ENCODE measurements at regions not wholly inside any gene's neighbourhood (a gene's known extent, or its start where the extent isn't known, plus 50 kb on each side); places are given as distances from the start of the nearest gene placed in this dataset.

DNA sequence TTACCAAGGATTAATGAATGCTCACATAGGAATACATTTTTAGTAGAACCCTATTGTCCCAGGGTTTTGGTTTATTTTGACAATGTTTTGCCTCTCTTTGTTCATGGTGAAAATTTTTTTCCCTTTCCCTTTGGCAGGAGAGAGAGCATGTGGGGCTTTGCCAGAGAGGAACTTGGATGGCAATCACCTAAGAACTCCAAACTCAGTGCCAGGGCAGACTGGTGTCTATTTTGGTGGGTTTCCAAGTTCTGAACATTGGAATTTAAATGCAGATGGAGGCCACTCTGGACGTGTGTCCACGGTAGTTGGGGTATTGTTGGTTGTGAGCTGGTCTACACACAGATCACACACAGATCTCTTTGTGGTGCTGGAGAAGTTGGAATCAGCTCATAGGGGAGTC is 2091.1 kb upstream of the PIK3C3 start:
- no peak for DNase-seq (ENCODE audit: low spot score)

DNA sequence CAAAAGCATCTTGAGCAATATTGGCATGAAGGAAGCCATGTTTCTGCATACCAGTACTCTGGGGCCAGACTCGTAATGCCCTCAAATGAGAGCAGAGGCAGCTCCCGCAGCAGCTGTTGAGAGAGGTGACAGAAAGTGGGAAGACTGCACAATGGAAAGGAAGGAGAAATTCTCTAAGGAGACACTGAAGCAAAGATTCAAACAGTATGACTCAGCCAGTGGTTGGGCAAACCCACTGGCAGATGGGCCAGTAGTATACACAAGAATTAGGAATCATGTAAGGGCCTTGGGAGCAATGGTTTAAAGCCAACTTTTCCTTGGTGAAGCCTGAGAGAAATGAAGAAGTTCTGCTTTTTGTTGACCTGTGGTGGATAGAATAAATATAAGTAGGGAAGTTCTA is 2092.7 kb upstream of the PIK3C3 start:
- no peak for DNase-seq (ENCODE audit: low spot score)

DNA sequence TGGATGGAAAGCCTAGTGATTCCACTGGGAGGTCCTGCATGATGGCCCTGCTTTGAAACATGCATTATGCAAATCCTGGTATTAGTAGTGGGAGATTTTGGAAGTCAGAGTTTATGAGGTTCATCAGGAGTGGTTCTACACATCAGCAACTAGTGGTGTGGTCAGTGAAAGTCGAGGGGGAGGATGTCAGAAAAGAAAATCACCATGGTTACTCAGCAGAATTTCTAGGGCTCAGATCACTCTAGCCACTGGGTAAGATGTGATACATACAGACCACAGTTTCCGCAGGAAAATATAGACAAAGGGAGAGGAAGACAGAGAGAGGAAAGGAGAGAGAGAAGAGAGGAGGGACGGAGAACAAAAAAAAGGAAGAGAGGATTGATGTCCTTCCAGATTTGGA is 2100.7 kb upstream of the PIK3C3 start:
- no peak for DNase-seq (ENCODE audit: low spot score)

DNA sequence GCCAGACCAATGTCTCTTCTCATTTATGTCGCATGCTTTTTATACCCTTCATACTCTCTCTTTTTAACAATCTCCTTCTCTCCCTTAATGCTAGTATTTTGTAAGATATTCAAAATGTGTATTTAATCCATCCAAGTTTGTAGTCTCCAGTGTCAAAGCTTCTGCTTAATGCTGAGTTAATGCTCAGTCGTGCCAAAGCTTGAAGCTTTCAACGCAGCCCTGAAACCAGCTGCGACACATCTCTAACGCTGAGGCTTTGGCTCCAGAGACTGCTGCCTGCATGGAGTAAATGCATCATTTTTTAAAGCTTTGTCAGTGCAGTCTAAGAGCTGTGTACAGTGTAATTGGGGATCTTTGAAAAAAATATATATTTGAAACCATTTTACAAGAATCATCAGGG is 2108.8 kb upstream of the PIK3C3 start:
- DNase-seq (ENCODE audit: low spot score), result no peak

DNA sequence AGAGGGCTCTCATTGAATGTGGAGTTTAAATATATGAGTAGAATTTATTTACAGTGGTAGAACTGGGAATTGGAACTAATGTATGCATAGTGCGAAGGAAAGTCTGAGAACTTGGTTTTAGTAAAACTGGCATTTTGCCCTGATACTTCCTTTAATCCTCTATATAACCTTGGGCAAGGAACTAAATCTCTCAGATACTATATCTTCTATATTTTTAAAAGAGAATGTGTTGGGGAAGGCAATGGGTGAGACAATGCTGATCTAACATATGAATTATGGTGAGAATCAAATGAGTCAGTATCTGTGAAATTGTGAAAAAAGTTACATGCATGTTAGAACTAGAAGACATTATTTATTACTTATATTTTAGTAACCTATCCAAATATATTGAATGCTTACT is 2109.4 kb upstream of the PIK3C3 start:
- DNase-seq (ENCODE audit: low spot score), result no peak

DNA sequence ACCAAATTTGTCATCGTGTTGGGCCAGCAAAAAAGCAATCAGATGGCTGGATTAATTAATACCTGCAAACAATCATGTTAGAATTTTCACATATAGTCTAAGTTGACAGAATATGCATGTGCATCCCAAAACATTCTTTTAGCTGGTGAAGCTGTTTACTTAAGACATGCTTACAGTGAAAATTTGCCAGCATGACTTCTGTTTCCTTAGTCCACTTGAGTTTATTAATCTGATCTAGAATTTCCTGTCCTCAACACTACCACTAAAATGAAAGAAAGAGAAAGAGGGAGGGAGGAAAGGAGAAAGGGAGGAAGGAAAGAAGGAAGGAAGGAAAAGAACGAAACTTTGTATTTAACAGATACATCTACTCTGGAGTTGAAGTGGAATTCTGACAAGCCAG is 2109.9 kb upstream of the PIK3C3 start:
- no peak for DNase-seq (ENCODE audit: low spot score)

DNA sequence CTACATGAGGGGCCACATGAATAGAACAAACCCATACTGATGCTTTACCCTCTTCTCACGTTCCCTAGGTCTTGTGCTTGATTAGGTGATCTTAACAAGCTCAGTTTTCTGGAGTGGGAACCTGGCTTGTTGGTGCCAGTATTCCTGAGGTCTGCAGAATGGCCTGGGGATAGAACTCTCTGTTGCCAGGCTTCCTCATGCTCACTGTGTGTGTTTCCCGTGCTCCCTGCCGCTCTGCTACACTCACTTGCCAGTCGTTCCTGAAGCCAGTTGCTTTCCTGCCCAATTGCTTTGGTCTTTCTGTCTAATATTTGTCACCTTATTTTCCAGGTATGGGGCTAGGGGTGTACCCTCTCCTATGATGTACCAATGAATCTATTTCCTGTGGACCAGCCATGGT is 2111.5 kb upstream of the PIK3C3 start:
- no peak for DNase-seq (ENCODE audit: low spot score)

DNA sequence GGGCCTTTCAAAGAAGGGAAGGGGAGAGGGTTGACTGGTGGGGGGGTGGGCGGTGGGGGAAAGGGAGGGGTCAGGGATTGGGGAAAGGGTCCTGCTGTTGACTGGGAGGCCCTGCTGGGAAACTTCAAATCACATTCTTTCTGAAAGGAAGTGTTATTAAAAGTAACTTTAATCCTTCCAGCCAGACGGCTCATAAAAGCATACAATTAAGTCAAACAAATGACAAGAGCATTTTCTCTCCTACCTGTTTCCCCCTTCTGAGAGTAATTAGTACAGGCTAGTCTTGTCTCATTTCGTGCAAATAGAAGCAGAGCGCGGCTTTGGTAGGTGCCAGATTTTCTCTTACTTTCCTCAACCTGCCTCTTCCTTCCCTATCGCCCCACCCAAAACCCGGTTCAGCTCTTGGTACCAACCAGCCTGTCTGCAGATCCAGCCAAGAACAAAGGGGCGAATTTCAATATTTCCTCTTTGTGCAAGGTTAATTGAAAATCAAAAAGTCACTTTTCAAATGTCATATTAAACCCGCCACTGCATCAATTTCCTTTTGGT is 2112.6 kb upstream of the PIK3C3 start:
- DNase-seq (ENCODE audit: low spot score), result no peak

DNA sequence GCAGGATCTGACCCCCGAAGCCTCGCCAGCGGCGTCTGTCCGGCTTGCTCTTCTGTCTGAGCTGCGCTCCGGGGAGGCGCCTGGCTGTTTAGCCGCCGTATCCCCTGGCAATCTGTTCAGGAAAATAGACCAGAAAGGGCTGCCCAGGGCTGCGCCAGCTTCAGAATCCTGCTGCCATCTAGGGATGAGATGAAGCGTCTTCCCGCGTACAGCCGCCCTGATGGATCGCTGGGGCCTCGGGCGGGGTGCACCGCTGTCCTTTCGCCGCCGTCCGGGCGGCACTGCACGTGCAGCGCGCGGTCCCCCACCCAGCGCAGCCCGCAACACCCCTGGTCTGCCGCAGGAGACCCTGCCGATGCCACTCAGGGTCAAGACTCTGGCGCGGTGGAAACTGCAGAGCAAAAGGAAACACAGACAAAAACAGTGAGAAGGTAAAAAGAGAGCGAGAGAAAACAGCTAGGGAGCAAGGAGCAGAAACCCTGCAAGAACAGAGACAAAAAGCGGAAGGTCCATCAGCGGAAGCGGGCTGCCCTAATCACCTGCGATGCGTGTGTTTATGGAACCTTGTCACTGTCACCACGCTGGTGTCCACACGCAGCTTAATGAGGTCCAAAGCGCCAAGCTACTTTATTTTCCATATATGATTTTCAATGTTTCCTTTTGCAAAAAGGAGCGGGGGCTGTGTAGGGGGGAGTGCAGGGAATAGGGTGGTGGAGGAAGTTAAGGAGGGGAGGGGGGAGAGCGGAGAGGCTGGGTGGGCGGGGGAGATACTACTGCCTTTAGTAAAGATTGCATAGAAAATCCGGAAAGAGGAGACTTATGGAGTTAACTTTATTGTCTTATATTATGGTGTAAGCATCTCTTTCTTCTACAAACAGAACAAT is 2113.3 kb upstream of the PIK3C3 start:
- DNase-seq (ENCODE audit: low spot score), result peak; percentile 66

DNA sequence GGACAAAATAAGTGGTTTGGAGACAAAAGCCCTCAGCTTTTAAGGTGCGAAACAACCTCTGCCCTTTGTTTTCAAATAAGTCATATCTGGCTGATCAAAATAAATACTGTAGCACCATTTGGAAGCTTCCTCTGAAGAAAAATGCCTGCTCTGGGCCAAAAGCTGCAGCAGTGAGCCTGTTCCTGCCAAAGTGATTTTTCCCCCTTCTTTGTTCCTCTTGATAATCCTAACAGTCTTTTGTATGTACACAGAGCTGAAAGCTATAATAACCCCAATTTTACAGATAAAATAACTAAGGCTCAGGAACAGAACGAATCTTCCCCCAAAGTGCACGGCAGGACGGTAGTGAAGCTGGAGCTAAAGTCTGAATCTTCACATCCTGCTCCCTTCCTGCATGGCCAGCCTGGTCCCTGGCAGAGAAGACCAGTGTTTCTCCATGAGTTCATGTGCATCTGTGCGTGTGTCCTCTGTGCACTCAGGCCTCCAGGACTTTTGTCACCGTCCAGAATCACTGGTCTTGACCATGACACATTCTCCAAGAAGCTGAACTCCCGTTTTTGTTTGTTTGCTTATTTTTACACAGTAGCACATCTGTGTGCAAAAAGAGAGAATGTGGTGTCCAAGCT is 2114.1 kb upstream of the PIK3C3 start:
- DNase-seq (ENCODE audit: low spot score), result no peak

DNA sequence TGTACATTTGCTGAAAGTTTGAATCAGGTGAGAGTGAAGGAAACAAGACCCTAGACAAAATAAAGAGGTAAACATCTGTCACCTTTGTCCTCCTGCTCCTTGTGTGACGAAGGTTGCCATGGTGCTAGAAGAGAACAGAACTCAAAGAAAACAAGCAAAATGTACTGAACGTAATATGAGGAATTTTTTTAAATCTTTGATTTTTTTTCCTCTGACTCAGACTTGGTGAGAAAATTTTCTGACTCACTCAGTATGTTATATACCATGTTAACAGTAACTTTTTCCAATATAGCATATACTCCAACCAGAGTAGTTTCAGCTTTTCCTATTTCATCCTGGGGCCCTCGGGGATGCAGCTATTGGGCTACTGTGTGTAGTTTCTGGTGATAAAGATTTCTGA is 2114.6 kb upstream of the PIK3C3 start:
- DNase-seq (ENCODE audit: low spot score), result no peak

DNA sequence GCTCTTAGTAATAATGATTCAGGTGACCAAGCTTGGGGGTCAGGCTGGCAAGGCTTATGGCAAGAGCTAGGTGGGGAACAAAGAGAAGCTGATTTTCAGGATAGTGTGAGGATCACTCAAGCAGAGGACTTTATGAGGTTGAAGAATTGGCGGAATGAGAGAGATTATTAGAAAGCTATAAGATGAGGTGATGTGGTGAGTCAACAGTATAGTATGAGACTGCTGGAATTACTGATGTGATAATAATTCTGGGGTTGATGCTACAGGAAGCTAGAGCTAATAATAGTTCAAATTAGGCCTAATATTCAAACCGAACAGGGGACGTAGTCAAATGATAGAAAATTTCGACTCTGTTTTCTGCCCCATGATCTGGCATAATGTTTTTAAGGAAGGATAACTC is 2115.3 kb upstream of the PIK3C3 start:
- DNase-seq (ENCODE audit: low spot score), result no peak

DNA sequence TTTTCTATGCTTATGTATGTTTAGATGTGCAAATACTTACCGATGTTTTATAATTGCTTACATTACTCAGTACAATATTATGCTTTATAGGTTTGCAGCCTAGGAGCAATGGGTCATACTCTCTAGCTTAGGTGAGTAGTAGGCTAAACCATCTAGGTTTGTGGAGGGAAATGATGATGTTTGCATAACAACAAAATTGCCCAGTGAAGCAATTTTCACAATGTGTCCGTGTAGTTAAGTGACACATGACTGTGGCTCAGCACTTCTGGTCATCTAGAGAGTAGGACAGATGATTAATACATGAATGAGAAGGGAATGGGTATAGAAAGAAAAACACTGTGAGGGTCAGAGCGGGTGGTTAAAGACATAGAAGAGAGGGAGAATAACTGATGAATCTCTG is 2116.2 kb upstream of the PIK3C3 start:
- no peak for DNase-seq (ENCODE audit: low spot score)

DNA sequence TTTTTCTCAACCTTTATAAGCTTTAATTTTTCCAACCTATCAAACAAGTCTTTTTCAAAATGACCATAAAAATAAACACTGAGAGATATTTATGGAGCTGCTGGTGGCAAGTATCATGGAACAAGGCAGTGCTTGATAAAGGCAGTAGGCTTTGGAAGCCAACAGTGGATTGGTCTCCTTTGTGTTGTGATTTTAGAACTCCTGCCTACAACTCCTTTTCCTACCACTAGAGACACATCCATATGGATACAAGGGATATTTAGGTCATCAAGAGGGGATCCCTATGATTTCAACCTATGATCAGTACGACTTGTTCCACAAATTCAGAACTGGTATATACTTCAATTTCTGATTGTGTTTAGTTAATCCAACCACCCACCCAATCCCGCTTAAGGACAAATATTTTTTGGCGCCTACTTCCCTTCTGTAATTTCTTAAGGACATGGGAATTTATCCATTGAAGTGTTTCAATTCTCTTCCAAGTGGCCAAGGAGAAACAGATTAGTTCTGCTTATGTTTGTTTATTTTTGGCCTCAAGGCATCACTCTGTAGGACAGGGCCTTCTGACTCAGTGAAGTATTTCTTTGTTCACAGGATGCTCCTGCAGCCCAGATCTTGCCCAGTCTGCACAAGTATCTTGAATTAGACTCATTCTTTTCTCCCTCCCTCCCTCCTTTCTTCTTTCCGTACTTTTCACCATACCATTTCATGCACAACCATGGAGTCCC is 2119.6 kb upstream of the PIK3C3 start:
- DNase-seq (ENCODE audit: low spot score), result no peak

DNA sequence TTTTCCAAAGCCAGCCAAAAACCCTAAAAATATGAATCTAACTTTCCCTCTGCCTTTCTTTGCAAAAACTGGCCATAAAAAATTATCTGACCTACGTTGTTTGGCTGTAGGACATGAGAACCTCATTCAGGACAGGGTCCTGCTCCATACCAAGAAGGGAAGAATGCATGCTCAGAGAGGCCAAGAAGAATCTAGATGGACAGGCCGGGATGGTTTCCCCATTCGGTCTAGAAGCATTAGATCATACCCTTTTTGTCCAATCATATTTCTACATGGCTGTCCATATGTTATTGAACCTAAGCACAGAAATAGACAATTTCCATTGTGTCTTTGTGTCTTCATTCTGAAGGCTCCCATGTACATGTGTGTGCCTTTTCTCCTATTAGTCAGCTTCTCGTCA is 2120.4 kb upstream of the PIK3C3 start:
- no peak for DNase-seq (ENCODE audit: low spot score)

DNA sequence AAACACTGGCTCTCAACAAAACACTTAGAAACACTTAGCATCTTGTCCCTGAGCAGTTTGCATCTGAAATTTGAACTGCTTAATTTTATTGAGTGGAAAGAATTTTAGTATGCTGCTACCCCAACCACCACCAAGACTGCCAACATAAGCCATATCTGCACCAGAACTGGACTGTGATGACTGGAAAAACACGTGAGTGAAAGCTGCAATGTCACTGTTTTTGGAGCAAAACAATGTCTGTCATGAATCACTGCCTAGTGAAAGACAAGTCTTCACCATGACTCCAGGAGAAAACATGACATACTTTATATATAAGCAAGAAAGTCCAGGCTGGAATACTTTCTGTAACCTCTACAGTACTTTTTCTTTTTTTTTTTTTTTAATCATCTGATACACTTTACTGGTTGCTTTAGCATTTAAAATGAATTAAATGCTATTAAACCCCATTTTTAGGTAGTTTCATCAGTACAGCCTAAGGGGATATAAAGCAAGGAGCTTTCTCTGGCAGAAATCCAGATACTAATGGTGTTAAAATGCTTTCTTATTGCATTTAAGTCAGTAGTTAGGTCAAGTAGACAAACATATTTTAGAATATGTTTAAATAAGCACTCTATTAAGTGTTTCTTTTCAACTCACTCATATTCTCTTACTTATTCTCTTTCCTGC is 2129.4 kb upstream of the PIK3C3 start:
- no peak for DNase-seq (ENCODE audit: low spot score)

DNA sequence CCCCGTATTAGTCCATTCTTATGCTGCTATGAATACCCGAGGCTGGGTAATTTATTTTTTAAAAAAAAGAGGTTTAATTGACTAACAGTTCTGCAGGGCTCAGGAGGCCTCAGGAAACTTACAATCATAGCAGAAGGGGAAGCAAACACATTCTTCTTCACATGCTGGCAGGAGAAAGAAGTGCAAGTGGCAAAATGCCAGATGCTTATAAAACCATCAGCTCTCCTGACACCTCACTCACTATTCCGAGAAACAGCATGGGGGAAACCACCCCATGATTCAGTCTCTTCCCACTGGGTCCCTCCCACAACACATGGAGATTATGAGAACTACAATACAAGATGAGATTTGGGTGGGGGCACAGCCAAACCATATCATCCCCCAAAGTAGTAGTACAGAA is 2148.5 kb upstream of the PIK3C3 start:
- no peak for DNase-seq (ENCODE audit: low spot score)

DNA sequence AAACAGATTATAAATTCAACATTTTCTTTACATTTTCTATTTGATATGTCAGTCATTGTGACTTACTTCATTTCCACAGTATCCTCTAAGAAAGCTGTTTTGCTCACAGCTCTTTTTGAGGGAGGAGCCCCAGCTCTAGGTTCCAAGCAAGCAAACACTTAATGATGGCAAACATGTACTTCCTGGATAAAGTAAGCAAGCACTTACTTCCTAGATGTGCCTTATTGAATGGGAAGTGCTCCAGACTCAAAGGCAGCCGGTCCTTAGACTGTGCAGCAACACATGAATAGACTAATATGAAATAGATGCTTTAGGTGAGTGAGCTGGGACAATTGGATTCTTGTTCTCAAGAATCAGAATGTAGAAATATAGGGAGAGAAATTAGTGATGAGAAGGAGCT is 2149.8 kb upstream of the PIK3C3 start:
- no peak for DNase-seq (ENCODE audit: low spot score)

DNA sequence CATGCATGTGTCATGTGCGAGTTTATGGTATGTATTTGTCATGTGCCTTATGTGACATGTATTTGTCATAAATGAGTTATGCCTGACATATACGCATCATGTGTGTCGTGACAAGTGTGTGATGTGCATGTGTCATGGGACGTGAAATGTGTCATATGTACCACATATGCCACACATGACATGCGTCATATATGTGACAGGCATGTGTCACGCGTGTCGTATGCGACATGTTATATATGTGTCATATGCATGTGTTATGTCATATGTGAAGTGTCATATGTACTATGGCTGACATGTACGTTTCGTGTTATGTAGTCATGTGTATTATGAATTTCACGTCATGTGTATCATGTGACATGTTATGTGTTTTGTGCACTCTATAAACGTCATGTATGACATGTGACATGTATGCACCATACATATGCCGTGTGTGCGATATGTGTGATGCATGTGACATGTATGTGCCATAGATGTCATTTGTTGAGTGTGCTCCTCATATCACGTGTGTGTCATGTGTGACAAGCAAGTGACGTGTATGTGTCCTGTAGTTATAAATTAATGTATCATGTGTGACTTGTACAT is 2152.3 kb upstream of the PIK3C3 start:
- DNase-seq (ENCODE audit: low spot score), result no peak

DNA sequence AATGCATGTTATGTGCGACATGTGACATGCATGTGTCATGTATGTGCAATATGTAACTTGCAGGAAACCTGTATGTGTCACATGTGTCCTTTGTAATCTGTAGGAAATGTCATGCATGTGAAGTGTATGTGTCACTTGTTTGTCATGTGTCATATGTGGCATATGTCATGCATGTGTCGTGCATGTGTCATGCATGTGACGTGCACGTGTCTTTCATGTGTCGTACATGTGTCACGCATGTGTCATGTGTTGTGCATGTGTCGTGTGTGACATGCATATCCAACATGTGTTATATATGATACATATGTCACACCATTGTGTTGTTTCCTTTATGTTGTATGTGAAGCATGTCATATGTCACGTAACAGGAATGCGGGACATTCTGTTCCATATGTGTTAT is 2153.2 kb upstream of the PIK3C3 start:
- DNase-seq (ENCODE audit: low spot score), result no peak

DNA sequence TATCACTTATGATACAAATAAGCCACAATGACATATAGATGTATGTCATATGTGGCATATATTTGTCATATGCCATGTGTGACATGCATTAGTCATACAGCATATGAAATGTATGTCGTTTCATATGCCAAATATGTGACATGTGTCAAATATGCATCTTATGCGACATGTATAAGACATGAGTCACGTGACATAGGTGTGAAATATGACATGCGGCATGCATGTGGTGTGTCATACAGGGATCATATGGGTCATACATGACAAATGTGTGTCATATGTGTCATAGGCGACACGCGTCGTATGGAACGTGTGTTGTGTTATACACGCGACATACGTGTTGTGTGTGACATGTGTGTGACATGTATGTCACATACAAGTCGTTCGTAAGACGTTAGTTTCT is 2154.0 kb upstream of the PIK3C3 start:
- no peak for DNase-seq (ENCODE audit: low spot score)

DNA sequence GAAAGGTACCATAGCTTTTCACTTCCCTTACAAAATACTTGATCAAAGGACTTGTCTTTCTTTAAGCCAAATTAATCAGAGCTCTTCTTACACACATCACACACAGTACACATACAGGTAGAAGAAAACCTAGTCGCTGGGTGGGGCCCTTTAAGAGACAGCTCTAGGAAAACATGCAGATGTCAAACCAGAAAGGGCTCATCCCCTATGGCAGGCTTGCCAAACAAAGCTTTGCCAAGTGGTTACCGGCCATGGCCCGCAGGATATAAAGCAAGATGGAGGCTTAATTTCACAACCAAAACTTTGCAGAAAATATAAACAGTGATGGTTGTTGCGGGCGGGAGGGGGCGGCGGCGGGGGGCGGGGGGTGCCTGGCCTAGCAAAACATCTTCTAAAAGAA is 2156.0 kb upstream of the PIK3C3 start:
- peak; percentile 10 for DNase-seq (ENCODE audit: low spot score)

All from AG08395 (cell line).